Ecto neural progenitor cell (in vitro differentiated cells): ENCODE measurements at regions not wholly inside any gene's neighbourhood (a gene's known extent, or its start where the extent isn't known, plus 50 kb on each side); places are given as distances from the start of the nearest gene placed in this dataset.
"Not testable (repeated sequence)": the region's sequence is repeated elsewhere in the genome, so short reads cannot be mapped to it uniquely, and the experiment has no call there.

Experiments used
- DNase-seq: peaks from one replicate; pipeline ENCODE4 v3.0.0-alpha.2; 2018; ENCODE audit warnings: low spot score

- no peak for DNase-seq
Observed at GRCh38 chrX:42832764-42833549, 55.0 kb upstream of the PPP1R2C start.

- DNase-seq: not testable (repeated sequence)
Observed at GRCh38 chrX:42833550-42833940, 55.6 kb upstream of the PPP1R2C start.

- no peak for DNase-seq
Observed at GRCh38 chrX:42837101-42837726, 59.3 kb upstream of the PPP1R2C start.

- DNase-seq: no peak
Observed at GRCh38 chrX:42837747-42838146, 59.8 kb upstream of the PPP1R2C start.

DNA sequence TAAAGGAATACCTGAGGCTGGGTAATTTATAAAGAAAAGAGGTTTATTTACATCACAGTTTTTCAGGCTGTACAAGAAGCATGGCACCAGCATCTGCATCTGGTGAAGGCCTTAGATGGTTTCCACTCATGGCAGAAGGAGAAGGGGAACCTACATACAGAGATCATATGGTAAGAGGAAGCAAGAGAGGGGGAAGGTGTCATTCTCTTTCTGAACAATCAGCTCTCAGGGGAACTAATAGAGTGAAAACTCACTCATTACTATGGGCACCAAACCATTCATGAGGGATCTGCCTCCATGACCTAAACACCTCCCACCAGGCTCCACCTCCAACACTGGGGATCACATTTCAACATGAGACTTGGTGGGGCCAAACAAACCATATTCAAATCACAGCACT is 61.7 kb upstream of the PPP1R2C start:
- DNase-seq: no peak

DNA sequence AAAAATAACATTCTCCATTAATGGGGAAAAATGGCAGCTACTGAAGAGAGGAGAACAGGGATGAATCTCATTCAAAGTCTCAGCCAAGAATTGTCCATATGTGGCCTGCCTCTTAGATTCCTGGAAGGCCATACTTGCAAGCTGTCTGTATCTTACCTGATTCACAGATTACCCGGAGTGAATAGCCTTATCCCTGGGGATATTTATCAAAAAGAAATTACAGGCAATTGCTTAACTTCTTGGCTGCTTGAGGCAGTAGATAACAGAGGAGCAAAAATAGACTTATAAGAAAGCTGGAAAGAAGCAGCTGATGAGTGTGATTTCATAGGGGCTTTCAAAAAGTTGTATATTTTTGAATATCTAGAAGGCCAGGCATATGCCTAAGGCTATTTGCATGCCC is 68.8 kb upstream of the PPP1R2C start:
- no peak for DNase-seq

DNA sequence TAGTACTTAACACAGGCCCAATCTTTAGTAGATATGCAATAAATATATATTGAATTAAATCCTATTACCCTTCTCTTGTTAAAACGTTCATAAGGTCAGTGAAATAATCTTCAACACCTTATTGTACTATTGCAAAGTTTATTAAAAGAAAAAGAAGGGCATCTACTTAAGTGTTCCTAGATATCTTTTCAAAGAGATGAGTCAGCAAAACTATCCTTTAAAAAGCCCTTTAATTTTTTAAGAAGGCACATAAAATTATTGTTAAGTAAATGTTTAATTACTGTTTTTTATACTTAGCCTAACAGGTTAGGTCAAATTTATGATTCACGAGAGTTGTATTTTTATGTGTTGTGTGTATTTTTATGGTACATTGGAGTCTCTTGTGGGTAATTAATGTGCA is 77.3 kb upstream of the PPP1R2C start:
- no peak for DNase-seq

GRCh38 chrX:42857766-42858165 is 79.8 kb upstream of the PPP1R2C start:
- DNase-seq: no peak

GRCh38 chrX:42869011-42869410 is 91.0 kb upstream of the PPP1R2C start:
- no peak for DNase-seq

DNA sequence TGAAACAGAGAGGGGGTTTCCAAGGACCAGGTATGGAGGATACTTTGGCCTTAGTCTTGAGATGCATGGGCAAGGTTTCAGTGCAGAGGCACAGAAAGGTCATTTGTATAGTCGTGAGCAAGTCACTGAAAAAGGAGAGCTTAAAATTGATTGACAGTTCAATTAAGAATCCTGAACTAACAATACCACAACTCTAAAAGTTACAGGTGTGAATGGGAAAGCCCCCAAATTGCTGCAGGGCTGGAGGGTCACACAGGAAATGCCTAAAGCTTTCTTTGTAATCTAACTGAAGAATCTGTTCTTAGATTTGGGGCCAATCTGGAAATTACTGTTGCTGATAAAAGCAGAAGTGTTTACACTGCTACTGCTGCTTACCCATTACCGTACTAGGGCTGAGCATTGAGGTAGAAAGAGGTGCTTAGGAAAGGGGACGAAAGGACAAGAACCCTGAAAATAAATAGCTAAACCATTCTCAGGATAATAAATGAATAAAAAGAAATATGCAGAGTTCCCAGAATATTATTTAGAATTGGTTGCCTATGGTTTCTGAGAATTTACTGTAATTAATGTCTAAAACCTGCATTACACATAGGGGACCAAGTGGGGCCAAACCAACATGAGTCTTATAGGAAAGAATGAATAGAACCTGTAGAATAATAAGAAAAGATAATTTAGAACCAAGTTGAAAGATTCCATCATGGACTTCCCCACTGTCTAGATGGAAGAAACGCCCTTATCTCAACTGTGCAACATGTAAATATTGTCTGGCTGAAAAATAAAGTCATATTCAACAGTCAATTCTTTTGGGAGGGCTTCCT is 91.9 kb upstream of the PPP1R2C start:
- DNase-seq: no peak

- no peak for DNase-seq
Observed at GRCh38 chrX:42886519-42886918, 108.6 kb upstream of the PPP1R2C start.

GRCh38 chrX:42900947-42901346 is 123.0 kb upstream of the PPP1R2C start:
- no peak for DNase-seq

DNA sequence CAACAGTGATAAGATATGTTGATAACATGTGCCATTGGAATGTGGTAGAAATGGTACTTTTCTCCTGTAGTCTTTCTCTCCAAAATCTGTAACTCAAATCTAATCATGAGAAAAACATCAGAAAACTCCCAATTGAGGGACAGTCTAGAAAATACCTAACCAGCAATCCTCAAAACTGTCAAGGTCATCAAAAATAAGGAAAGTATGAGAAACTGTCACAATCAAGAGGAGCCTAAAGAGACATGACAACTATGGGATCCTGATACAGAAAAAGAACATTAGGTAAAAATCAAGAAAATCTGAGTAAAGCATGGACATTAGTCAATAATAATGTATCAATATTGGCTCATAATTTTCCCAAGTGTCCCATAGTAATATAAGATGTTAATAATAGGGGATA is 124.5 kb upstream of the PPP1R2C start:
- DNase-seq: no peak

GRCh38 chrX:42920752-42921151 is 142.8 kb upstream of the PPP1R2C start:
- DNase-seq: no peak

DNA sequence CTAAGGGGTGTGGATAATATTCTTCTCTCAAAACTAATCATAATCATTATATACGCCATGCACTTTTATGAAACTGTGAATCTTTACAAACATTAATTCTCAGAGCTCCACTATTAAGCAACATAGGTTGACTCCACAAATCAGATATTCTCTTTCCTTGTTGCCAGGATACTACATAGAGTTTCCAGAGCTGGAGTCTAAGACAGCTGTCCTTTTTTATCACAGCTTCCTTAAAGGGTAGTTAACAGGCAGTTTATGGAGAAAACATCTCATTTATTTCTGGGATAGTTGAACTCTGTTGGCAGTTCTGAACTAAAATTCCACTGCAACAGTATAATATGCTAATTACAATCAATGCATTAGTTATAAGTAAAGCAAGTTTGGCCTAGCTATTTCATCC is 152.1 kb upstream of the PPP1R2C start:
- no peak for DNase-seq

DNA sequence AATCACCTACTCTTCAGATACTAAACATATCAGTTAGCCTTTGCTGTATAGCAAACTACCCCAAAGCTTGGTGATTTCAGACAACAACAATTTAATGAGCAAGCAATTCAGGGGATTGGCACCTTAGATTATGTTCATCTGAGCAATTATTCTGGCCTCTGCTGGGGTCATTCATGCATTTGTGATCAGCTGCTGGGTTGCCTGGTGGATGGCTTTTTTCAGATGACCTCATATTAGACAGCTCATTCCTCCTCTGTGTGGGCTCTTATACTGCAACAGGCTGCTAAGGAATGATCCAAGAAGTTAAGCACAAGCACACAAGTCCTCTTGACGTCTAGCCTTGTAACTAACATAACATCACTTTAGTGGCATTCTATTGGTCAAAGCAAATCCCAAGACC is 153.0 kb upstream of the PPP1R2C start:
- no peak for DNase-seq

- DNase-seq: no peak
Observed at GRCh38 chrX:42933187-42933586, 155.2 kb upstream of the PPP1R2C start.

DNA sequence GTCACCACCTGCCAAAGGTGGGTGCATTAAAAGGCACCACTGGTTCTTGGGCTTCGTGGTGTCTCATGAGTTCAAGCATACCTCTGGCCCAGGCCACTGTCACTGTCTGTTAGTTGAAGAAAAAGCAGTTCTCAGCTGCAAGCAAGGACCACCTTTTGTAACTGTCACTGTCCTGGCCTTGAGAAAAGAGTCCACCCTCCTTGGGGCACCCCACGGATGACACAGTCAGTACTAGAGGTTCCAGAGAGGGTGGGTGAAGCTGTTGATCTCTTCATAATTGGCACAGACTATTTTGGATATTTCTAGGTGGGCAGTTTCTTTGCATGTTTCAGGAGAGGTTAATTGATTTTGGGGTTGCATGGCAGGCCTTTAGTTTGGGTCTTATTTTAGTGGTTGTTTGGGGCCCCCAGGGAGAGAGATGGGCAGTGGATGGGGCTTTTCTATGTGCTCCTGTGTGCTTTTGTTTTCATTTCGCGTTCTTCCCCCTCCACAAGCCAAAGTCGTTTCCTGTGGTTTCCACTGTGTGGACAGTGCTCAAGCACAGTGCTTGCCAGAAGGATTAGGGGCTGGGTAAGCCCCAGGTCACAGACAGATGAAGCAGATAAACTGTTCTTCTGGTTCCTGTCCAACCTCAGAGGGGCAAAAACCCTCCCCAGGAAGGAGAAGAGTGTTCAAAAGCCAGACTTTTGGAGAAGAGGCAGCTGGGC is 156.2 kb upstream of the PPP1R2C start:
- DNase-seq: no peak

DNA sequence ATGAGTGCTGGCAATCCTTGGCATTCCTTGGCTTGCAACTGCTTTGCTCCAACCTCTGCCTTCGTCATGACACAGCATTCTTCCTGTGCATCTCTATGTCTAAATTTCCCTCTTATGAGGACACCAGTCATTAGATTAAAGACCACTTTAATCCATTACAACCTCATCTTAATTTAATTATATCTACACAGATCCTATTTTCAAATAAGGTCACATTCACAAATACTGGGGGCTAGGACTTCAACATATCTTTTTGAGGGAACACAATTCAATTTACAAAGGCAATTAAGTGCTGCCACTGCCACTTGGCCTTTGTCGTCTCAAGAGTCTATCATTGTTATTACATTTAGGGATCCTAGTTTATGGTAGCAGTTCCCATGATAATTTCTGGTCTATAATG is 163.7 kb upstream of the PPP1R2C start:
- no peak for DNase-seq

- DNase-seq: no peak
Observed at GRCh38 chrX:42943051-42943974, 165.3 kb upstream of the PPP1R2C start.

DNA sequence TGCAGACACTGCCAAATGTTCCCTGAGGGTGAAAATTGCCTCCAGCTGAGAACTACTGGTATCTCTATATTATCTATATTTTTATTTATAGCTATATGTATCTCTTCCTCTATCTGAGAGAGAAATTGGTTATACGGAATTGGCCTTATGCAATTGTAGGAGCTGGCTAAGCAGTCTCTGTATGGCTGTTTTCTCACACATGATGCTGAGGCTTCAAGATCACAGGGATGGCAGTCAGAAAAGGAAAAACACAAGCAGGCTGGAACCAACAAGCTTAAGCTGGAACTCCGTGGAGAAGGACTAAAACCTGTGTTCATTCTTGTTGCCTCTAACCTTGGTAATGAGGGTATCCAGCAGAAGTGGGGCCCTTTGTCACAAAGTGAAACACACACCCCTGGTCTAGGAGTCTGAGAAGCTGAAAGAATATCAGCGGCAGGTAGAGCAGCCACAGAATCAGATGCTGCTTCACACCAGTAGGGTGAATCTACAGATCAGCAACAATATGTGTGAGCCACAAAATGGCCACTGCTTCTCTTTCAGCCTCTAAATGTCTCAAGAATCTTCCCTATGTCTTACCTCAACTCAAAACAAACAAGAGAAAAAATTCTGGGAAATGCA is 166.5 kb upstream of the PPP1R2C start:
- no peak for DNase-seq
